ENCODE measurements at regions not wholly inside any gene's neighbourhood (a gene's known extent, or its start where the extent isn't known, plus 50 kb on each side); places are given as distances from the start of the nearest gene placed in this dataset.
A peak's percentile ranks its signal among the peaks of the same experiment; 100 is the strongest.

GRCh38 chr2:55973673-55974072 lies 50.1 kb upstream of the EFEMP1 start:
- DNase-seq (ENCODE audit: low read depth) = no peak

DNA sequence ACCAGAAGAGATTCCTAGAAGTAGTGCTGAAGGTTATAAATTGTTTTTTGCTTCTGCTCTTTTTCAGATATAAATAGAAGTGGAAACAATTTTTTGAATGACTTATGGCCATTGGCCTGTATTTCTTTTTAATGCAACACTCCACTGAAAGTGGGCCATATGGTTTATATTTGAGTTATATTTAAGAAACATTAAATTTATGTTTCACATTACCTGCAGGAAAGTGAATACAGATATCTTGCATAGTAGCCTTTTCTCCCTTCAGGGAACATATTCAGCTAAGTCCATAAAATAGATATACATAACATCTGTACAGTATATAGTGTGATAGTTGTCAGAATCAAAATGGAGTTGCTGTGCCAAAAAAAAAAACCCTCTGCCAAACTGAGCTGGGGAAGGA lies 53.1 kb upstream of the EFEMP1 start:
- no peak for DNase-seq (ENCODE audit: low read depth)

DNA sequence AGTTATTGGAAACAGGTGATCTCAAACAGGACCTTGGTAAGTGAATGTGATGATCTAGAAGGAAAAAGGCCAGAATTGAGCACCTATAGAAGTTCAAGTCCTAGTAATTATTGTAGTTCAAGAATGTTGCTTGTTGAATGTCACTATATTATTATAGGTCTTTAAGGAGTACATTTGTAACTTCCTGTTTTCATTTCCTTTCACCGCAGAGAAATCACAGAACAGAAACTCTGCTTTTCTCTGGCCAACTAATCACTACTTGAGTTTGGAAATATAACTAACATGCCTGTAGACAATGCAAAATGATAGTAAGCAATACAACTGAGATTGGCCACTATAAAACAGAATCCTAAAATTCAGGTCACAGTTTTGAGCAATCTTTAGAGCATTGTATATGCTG lies 61.8 kb upstream of the EFEMP1 start:
- DNase-seq (ENCODE audit: low read depth) = no peak

- peak; percentile 7 for DNase-seq (ENCODE audit: low read depth)
These were observed 62.4 kb upstream of the EFEMP1 start for GRCh38 chr2:55986001-55986400.

DNA sequence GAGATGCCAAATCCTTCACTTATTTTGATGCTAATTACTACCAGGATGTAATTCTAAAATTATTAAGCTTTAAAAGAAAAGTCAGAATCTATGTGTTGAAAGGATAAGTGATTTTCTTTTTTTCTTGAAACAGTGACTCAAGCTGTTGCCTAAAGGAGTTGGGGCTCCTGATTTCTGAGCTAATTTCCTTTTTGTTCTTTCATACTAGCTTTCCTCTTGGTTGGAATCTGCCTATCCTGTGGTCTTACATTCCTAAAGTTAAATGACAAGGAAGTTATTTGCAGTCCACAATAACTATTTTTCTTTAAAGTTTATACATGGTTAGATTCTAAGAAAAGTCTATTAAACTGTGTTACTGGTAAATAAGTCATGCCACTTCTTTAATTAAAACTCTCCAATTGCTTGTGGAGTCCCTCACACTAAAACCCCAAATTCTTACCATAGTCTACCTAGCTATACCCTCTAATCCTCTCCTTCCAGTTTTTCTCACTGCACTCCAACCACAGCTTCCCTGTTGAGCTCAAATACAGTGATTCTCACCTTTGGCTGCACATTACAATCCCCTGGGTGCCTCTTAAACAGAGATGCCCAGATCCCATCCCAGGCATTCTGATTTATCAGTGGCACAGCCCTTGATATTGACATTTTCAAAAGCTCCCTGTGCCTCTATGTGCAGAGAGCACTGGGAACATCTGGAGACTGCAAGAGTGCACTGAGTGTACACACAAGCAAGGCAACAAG lies 63.3 kb upstream of the EFEMP1 start:
- peak; percentile 22 for DNase-seq (ENCODE audit: low read depth)

DNA sequence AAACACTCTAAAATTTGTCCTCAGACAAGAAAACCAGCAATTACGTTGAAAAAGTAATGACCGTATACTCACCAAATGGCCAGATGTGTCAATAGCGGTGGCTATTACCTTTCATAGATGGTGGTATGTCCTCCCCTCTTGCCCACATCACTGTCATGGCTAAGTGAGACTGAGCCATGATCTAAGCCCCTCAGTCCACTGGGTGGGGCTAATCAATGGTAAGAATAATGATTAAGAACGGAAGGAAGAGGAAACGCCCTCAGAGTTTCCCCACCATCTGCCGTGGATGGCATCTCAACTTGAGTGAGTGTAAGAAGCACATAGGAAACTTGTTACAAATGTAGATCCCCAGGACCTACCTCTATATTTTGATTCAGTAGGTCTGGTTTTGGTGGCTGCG lies 65.8 kb upstream of the EFEMP1 start:
- no peak for DNase-seq (ENCODE audit: low read depth)

DNA sequence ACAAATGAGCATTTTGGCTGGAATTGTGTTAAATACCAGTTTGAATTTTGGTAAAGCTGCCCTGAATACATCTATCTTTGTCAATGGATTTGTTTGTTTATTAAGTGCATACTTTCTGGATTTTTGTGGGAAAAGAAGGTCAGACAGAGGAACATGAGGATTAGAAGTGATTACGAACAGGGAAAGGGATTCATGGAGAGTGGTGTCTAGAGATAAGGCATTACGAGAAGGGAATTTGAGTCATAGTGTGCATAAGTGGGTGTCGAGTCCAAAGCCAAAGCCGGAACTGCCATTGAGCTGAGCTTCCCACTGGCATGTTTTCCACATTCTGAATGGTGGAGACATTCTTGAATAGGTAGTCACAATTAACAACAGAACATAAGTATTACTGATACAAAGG lies 68.9 kb upstream of the EFEMP1 start:
- peak; percentile 98 for DNase-seq (ENCODE audit: low read depth)

DNA sequence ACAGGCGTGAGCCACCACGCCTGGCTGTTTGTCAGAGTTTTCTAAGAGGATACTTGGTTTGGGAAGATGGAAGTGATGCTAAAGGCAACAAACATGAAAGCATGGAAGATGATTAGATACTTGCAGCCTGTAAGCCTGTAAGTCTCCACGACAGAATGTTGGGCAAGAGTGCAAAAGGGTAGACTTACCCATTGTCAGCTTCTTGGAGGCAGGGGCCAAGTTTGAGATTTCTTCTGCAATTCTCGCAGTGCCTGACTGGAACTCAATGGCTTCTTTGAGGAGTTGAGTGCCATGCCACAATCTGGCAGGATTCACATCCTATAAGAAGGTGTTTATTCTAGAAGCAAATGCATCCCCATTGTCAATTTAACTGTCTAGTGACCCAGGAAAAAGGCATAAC lies 70.1 kb upstream of the EFEMP1 start:
- no peak for DNase-seq (ENCODE audit: low read depth)

DNA sequence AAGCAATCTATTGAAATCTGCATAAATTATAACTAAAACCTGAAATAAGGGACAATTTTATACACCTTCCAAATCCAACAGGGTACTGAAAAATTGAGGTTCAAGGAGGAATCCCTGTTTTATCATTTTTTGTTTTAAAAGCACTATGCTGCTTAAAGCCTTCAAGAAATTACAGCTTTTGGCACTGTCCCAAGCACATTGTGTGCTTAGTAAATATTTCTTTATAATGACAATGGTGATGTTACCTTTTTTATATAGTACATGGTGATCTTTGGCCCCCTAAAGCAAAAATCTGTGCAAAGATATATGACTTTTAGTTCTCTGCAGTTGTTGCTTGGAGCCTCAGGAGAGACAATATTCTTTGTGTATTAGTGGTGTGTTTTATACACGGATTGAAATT lies 71.6 kb upstream of the EFEMP1 start:
- DNase-seq (ENCODE audit: low read depth) = no peak

GRCh38 chr2:55995902-55996301 lies 72.3 kb upstream of the EFEMP1 start:
- DNase-seq (ENCODE audit: low read depth) = no peak

DNA sequence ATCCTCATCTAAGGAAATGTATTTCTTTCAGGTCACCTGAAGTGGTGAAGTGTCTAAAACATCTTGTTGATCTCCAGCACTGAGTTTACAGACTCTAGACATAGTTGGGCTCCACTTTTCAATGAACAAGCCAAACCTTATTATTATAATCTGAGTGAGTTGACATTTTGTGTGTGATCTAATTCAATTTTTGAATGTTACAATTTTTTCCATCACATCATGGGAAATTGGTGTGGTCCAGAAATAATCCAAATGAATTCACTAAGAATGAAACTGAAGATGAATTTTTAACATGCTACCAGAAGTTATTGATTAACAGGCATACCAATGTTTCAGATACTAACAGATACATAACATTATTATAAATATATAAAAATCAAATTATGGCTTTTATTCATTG lies 75.6 kb upstream of the EFEMP1 start:
- no peak for DNase-seq (ENCODE audit: low read depth)

GRCh38 chr2:55999790-56000189 lies 76.2 kb upstream of the EFEMP1 start:
- DNase-seq (ENCODE audit: low read depth) = no peak

GRCh38 chr2:56001947-56002346 lies 78.4 kb upstream of the EFEMP1 start:
- DNase-seq (ENCODE audit: low read depth) = no peak

GRCh38 chr2:56008661-56009431 lies 85.3 kb upstream of the EFEMP1 start:
- DNase-seq (ENCODE audit: low read depth) = peak; percentile 87

DNA sequence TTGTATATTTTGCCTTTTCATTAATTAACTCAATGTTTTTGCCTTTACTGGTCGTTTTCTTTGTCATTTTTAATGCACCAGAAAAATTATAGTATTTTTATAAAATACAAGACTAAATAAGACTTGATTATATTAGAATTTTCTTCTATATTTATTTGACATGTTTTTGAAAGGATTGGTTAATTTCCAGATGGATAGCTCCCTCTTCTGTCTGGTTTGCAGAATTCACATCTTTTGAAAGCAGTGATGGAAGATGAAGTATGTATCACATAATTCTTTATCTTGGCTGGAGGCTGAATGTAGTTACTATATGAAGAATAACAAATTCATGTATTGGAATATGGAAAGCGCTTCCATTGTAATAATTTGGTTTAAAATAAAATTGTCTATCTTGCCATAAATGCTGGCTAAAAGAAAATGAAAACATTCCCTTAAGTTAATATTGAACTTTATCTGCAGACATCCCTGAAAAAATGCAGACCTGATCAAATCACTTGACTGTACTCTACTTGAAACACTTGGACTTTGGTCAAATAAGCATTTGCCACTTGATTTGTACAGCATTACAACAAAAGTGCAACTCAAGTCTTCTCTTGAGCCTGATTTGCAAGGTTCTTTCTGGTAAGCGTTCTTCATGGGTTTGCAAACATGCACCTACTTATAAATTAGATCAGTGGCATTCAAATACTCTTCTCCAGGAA lies 86.3 kb upstream of the EFEMP1 start:
- no peak for DNase-seq (ENCODE audit: low read depth)

DNA sequence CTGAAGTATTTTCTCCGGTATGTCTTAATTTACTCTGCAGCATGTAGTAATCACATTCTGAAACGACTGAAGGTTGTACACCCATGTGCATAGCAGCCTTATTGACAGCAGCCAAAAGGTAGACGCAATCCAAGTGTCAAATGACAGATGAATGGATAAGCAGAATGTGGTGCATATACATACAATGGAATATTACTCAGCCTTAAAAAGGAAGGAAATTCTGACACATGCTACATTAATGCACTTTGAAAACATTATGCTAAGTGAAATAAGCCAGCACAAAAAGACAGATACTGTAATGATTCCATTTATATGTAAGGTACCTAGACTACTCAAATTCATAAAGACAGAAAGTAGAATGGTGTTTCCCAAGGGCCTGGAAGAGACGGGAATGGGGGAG lies 88.0 kb upstream of the EFEMP1 start:
- no peak for DNase-seq (ENCODE audit: low read depth)

- no peak for DNase-seq (ENCODE audit: low read depth)
These were observed 88.7 kb upstream of the EFEMP1 start for GRCh38 chr2:56012221-56012765.

DNA sequence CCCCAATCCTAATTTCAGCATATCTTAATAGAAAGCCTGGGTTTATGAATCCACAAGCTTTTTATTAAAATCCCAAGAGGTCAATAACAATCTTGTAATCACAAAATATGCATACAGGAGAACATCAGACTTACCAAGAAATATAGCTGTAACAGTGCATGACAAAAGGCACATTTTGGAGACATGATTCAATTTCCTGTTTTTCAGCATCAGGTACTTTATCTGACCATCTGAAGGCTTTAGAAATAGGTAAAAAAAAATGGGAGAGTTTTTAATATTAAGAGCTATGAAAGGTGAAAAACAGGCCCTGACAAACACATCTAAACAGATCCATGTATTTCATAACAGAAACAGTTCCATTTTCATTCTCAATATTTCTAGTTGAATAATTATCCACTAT lies 89.9 kb upstream of the EFEMP1 start:
- DNase-seq (ENCODE audit: low read depth) = no peak

- DNase-seq (ENCODE audit: low read depth) = no peak
These were observed 90.6 kb upstream of the EFEMP1 start for GRCh38 chr2:56014046-56014730.

DNA sequence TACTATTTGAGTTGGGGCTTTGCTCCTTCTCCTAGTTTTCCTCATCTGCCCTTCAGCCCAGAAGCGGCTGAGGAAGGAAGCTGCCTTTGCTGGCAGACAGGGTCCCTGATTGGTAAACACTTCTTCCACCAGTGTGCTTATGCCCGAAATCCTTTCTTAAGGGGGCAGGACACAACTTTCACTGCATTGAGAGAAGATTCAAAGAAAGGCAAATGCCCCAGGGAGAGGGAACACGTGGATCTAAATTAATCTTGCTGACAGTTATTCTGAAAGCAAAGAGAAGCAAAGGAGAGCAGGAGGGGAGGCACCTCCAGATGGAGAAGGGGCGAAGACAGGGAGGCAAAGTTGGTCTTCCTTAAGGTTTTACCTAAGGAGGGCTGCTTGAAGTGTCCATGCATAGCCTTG lies 92.1 kb upstream of the EFEMP1 start:
- DNase-seq (ENCODE audit: low read depth) = no peak

DNA sequence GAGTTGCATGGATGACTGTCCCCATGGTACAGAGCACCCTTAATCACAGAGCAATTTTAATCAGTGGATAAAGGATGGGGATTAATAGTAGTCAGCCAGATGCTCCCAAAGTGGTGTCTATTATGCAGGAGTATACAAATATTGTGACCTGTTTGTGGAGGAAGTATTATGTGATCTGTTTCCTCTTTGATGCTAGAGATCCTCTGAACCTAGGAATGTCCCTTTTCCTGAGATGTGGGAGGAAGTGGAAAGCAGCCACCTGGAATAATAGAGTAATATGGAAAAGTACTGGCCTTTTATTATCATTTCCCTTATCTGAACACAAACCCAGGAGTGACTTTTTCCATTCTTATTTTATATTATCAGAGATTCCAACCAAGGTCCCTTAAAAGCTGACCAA lies 94.2 kb upstream of the EFEMP1 start:
- no peak for DNase-seq (ENCODE audit: low read depth)

- DNase-seq (ENCODE audit: low read depth) = no peak
These were observed 94.7 kb upstream of the EFEMP1 start for GRCh38 chr2:56018267-56018666.
